Keratinocyte (primary cell): ENCODE measurements at regions not wholly inside any gene's neighbourhood (a gene's known extent, or its start where the extent isn't known, plus 50 kb on each side); places are given as distances from the start of the nearest gene placed in this dataset.

ENCODE experiments used
- EZH2 ChIP-seq: IDR thresholded peaks from one replicate; pipeline ENCODE4 v1.6.1; 2012; ENCODE audit warnings: inconsistent platforms, mild to moderate bottlenecking, low read length, moderate library complexity
- TF ChIP-seq, protein P1 (sequence below), 3 experiments: IDR thresholded peaks in 1 of 3; conservative IDR thresholded peaks in 1 of 3; optimal IDR thresholded peaks in 1 of 3; 2 replicates in 2 of 3; 3 replicates in 1 of 3; pipeline versions ENCODE3 to v1.5.1; 2011; ENCODE audit warnings: low read length in 3 of 3, mild to moderate bottlenecking in 3 of 3, moderate library complexity in 2 of 3, control low read depth in 1 of 3, inconsistent platforms in 1 of 3; ENCODE audit not compliant: insufficient read depth in 2 of 3; ENCODE audit errors: extremely low read depth in 1 of 3

DNA sequence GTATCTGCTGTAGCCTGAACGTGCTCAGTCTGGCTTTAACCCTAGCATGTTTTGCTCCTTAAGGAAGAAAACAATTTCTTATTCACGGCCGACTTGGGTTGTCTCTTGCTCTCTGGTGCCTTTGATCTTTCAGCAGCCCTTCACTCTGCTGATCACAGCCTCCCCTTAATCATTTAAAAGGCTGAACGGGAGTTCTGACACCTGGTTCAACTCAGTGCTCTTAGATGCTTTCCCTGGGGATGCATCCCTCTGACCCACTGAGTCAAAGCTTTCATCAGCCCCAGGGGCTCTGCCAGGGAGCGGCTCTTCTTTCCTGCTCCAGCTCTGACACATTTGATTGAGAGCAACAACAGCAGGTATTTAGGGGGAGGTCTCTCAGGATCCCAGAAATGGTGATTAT is 79.0 kb upstream of the FYN start:
- TF ChIP-seq, protein P1, sequence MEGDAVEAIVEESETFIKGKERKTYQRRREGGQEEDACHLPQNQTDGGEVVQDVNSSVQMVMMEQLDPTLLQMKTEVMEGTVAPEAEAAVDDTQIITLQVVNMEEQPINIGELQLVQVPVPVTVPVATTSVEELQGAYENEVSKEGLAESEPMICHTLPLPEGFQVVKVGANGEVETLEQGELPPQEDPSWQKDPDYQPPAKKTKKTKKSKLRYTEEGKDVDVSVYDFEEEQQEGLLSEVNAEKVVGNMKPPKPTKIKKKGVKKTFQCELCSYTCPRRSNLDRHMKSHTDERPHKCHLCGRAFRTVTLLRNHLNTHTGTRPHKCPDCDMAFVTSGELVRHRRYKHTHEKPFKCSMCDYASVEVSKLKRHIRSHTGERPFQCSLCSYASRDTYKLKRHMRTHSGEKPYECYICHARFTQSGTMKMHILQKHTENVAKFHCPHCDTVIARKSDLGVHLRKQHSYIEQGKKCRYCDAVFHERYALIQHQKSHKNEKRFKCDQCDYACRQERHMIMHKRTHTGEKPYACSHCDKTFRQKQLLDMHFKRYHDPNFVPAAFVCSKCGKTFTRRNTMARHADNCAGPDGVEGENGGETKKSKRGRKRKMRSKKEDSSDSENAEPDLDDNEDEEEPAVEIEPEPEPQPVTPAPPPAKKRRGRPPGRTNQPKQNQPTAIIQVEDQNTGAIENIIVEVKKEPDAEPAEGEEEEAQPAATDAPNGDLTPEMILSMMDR (optimal IDR thresholded peaks at IDR 0.05 in 1 of 3, IDR thresholded peaks at IDR 0.05 in 1 of 3, conservative IDR thresholded peaks at IDR 0.05 in 1 of 3; ENCODE audit: extremely low read depth in 1 of 3, insufficient read depth in 2 of 3, low read length in 3 of 3), result no peak
- no peak for TF ChIP-seq EZH2
